Testis (tissue), 2 donors: ENCODE measurements at regions not wholly inside any gene's neighbourhood (a gene's known extent, or its start where the extent isn't known, plus 50 kb on each side); places are given as distances from the start of the nearest gene placed in this dataset.

ENCODE experiments used
- DNase-seq: peaks from one replicate; pipeline ENCODE4 v3.0.0-alpha.2; 2019
- H3K27ac ChIP-seq, 2 donors: fragments of 200-600 bp; sonication (generic); one replicate each; pipeline ENCODE4 v1.5.1; 2019
- H3K27me3 ChIP-seq: fragments of 200-600 bp; sonication (generic); one replicate; pipeline ENCODE4 v1.5.1; 2019
- H3K36me3 ChIP-seq: fragments of 200-600 bp; sonication (generic); one replicate; pipeline ENCODE4 v1.5.1; 2017; ENCODE audit warnings: low read depth; ENCODE audit errors: missing control alignments
- H3K4me1 ChIP-seq: fragments of 200-600 bp; sonication (generic); one replicate; pipeline ENCODE4 v1.5.1; 2019
- H3K4me3 ChIP-seq, 2 donors: fragments of 200-600 bp; sonication (generic); one replicate each; pipeline ENCODE4 v1.5.1; 2017 to 2019
- H3K9me3 ChIP-seq: fragments of 200-600 bp; sonication (generic); one replicate; pipeline ENCODE4 v1.5.1; 2017
- POLR2A ChIP-seq: fragments of 450-650 bp; IDR thresholded peaks from one replicate; pipeline ENCODE4 v1.6.1; 2017; ENCODE audit warnings: antibody characterized with exemption, mild to moderate bottlenecking, moderate library complexity
- WGBS, 2 donors: methylation state at CpG; one replicate each; pipeline ENCODE4 v1.1.5; 2018; 5-methylcytosine and 5-hydroxymethylcytosine counted together
- intact Hi-C: fragments of 100-400 bp; cut with DNase I; formaldehyde crosslinking; loops from one replicate; pipeline ENCODE4 v1.15.1; 2023; ENCODE audit warnings: low total_unique reads
- TF ChIP-seq, protein P1 (sequence below), 3 experiments: fragments of 450-650 bp in 2 of 3; fragments of 200-600 bp in 1 of 3; sonication (generic) in 1 of 3; IDR thresholded peaks; one replicate each; pipeline ENCODE4 v1.5.1; 2016 to 2019; ENCODE audit warnings: antibody characterized with exemption in 3 of 3, mild to moderate bottlenecking in 2 of 3, moderate library complexity in 1 of 3

DNA sequence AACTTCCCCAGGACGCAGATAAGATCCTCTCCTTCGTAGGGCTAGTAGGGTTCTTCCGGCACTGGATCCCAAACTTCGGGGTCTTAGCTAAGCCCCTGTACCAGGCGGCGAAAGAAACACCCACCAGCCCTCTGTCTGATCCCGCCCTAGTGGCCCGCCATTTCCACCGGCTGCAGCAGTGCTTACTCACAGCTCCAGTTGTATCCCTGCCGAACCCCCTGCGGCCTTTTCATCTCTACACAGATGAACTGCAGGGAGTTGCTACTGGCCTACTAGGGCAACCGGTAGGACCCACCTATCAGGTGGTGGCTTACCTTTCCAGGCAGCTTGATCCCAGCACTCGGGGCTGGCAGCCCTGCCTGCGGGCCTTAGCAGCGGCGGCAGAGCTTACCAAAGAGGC, 961.2 kb downstream of the RPA4 start:
- no peak for DNase-seq
- Histone ChIP-seq H3K27me3 (no peaks in the 10 kb centered on the region), H3K9me3 (no peaks in the 10 kb centered on the region), H3K4me1 (no peaks in the 10 kb centered on the region), H3K36me3 (no peaks in the 10 kb centered on the region), H3K27ac (no peak overlapping the region), H3K4me3 (no peak overlapping the region)
- 79 to 87% methylated on average over 7 to 14 of the region's 16 CpGs for WGBS, 2 donors
- TF ChIP-seq, protein P1, sequence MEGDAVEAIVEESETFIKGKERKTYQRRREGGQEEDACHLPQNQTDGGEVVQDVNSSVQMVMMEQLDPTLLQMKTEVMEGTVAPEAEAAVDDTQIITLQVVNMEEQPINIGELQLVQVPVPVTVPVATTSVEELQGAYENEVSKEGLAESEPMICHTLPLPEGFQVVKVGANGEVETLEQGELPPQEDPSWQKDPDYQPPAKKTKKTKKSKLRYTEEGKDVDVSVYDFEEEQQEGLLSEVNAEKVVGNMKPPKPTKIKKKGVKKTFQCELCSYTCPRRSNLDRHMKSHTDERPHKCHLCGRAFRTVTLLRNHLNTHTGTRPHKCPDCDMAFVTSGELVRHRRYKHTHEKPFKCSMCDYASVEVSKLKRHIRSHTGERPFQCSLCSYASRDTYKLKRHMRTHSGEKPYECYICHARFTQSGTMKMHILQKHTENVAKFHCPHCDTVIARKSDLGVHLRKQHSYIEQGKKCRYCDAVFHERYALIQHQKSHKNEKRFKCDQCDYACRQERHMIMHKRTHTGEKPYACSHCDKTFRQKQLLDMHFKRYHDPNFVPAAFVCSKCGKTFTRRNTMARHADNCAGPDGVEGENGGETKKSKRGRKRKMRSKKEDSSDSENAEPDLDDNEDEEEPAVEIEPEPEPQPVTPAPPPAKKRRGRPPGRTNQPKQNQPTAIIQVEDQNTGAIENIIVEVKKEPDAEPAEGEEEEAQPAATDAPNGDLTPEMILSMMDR (IDR thresholded peaks at IDR 0.05), result no peak
- TF ChIP-seq POLR2A, result no peak
- intact Hi-C loops, result no loop called here

DNA sequence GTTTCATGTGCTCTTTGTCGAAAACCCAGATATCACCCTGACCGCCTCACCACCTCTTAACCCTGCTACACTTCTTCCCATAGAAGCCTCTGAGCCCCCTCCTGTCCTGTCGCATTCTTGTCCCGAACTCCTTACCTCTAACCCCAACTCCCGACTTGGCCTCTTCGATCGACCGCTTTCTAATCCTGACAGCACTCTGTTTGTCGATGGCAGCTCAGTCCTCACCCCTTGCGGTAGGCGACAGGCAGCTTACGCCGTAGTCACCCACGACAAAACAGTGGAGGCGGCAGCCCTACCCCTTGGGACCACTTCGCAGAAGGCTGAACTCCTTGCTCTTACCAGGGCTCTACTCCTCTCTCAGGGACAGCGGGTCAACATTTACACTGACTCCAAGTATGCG, 961.7 kb downstream of the RPA4 start:
- no peaks in the 10 kb centered on the region for H3K9me3 ChIP-seq
- no peaks in the 10 kb centered on the region for H3K4me1 ChIP-seq
- no peak overlapping the region for H3K4me3 ChIP-seq
- 75 to 88% methylated on average over 10 to 18 of the region's 18 CpGs for WGBS, 2 donors
- intact Hi-C loops, result no loop called here
- H3K27ac ChIP-seq, result no peak overlapping the region
- H3K27me3 ChIP-seq, result no peaks in the 10 kb centered on the region
- no peak for DNase-seq
- H3K36me3 ChIP-seq, result no peaks in the 10 kb centered on the region
- TF ChIP-seq POLR2A, result no peak
- TF ChIP-seq, protein P1 (IDR thresholded peaks at IDR 0.05), result no peak

DNA sequence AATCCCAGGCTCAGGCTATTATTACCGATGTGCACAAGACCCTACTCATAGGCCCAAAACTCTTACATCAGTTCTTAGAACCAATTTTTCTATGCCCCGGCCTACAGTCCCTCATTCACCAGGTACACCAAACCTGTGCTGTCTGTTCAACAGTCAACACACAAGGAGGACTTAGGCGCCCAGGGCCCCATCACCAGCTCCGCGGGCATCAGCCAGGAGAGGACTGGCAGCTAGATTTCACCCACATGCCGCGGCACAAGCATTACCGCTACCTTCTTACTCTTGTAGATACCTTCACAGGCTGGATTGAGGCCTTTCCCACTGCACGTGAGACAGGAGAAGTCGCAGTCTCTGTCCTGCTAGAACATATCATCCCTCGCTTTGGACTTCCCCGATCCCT, 962.5 kb downstream of the RPA4 start:
- no peak overlapping the region for H3K27ac ChIP-seq
- H3K4me1 ChIP-seq, result no peaks in the 10 kb centered on the region
- intact Hi-C loops, result no loop called here
- no peaks in the 10 kb centered on the region for H3K36me3 ChIP-seq
- H3K9me3 ChIP-seq, result no peaks in the 10 kb centered on the region
- no peaks in the 10 kb centered on the region for H3K27me3 ChIP-seq
- 72 to 96% methylated on average over 7 to 12 of the region's 12 CpGs for WGBS, 2 donors
- no peak for DNase-seq
- H3K4me3 ChIP-seq, result no peak overlapping the region
- TF ChIP-seq, protein P1 (IDR thresholded peaks at IDR 0.05), result no peak
- TF ChIP-seq POLR2A, result no peak

DNA sequence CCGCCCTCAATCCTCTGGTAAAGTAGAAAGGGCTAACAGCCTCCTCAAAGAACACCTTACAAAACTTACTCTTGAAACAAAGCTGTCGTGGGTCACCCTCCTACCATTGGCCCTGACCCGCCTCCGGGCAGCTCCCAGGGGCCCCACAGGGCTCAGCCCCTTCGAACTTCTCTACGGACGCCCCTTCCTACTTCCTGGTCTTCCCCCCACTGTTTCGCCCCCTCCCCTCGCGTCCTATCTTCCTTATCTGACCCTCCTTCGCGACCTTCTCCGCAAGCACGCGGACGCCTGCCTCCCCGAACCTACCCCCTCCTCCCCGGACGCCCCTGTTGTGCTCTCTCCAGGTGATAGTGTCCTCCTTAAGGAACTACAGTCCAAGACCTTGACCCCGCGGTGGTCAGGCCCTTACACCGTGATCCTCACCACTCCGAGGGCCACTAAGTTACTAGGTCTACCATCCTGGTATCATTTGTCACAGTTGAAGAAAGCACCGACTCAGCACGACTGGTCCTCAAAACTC, 963.1 kb downstream of the RPA4 start:
- H3K36me3 ChIP-seq, result no peaks in the 10 kb centered on the region
- no peaks in the 10 kb centered on the region for H3K4me1 ChIP-seq
- intact Hi-C loops, result no loop called here
- 86 to 95% methylated on average over 18 to 25 of the region's 25 CpGs for WGBS, 2 donors
- TF ChIP-seq, protein P1 (IDR thresholded peaks at IDR 0.05), result no peak
- TF ChIP-seq POLR2A, result no peak
- no peak for DNase-seq
- H3K4me3 ChIP-seq, result no peak overlapping the region
- H3K27ac ChIP-seq, result no peak overlapping the region
- no peaks in the 10 kb centered on the region for H3K9me3 ChIP-seq
- no peaks in the 10 kb centered on the region for H3K27me3 ChIP-seq

DNA sequence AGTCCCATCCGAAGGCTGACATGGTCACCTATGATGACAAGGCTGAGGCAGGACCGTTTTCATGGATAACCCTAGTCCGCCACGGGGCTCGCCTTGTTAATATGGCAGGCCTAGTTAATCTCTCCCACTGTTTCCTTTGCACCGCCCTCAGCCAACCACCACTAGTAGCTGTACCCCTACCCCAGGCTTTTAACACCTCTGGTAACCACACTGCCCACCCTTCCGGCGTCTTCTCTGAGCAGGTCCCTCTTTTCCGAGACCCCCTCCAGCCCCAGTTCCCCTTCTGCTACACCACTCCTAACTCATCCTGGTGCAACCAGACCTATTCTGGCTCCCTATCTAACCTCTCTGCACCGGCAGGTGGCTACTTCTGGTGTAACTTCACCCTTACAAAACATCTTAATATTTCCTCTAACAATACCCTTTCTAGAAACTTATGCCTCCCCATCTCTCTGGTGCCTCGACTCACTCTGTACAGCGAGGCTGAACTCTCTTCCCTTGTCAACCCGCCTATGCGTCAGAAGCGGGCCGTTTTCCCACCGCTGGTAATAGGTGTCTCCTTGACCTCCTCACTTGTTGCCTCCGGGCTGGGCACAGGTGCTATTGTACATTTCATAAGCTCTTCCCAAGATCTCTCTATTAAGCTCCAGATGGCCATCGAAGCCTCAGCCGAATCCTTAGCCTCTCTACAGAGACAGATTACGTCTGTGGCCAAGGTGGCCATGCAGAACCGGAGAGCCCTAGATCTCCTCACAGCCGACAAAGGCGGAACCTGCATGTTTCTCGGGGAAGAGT, 964.4 kb downstream of the RPA4 start:
- intact Hi-C loops, result no loop called here
- Histone ChIP-seq H3K27me3 (no peaks in the 10 kb centered on the region), H3K36me3 (no peaks in the 10 kb centered on the region), H3K9me3 (no peaks in the 10 kb centered on the region), H3K27ac (no peak overlapping the region), H3K4me1 (no peaks in the 10 kb centered on the region), H3K4me3 (no peak overlapping the region)
- no peak for DNase-seq
- TF ChIP-seq POLR2A, result no peak
- TF ChIP-seq, protein P1 (IDR thresholded peaks at IDR 0.05), result no peak
- WGBS, 2 donors, result 69 to 80% methylated on average over 12 to 24 of the region's 25 CpGs
